NCI-H526 treated with DMSO at 0.1 percent for 48 hours (cell line): ENCODE measurements at regions not wholly inside any gene's neighbourhood (a gene's known extent, or its start where the extent isn't known, plus 50 kb on each side); places are given as distances from the start of the nearest gene placed in this dataset.

Experiments used
- DNase-seq: peaks from one replicate; lab custom pipeline; 2025; lab: John Stamatoyannopoulos, UW

DNA sequence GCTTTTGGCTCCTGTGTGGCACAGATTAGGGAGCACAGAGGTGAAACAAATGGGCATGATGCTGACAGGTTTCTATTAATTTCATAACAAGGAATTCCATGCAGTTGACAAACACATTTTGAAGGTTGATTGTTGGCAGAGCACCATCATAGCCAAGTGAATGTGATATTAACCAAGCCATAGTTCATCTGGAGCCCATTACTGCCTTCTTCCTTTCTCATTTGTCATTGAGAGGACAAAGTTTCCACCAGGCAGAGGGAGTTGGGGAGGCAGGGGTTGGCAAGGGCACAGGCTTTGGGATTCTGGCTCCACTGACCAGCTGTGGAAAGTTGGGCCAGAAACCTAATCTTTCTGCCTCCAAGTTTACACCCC, 325.2 kb downstream of the MFSD1 start:
- DNase-seq, result no peak

GRCh38 chr3:159128628-159129027, 326.8 kb downstream of the MFSD1 start:
- DNase-seq, result no peak

DNA sequence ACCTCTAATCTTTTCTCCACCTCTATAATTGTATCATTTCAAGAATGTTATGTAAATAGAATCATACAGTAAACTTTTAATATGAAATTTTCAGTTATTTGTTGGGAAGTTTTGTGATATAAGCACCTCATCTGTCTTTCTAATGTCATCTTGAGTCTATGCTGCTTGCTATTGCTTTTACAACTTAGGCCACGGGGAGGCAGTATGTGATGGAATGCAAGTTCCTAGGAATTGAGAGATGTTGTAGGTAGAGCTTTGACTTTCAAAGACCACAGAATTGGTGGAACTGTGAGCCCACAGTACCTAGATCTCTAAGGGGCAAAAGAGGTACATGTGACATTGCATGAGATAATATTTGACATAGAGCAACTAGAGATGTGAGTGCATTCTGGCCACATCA, 328.3 kb downstream of the MFSD1 start:
- no peak for DNase-seq

- DNase-seq, result no peak
Observed at GRCh38 chr3:159131376-159131775, 329.5 kb downstream of the MFSD1 start.

DNA sequence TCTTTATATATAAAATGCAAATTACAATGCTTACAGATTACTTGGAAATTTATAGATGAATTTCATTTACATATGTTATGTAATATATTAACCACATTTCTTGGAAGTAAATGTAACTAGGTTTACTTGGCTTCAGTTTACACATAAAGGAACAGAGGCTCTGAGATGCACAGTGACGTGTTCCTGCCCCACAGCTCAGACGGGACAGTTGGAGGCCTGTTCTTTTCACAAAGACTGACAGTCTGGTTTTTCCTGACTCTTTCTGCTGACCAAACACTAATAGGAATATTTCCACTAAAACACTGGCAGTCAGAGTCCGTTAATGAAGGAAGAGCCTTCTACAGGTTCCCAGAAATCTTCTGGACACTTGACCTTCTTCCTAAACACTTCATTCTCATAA, 336.1 kb downstream of the MFSD1 start:
- no peak for DNase-seq

DNA sequence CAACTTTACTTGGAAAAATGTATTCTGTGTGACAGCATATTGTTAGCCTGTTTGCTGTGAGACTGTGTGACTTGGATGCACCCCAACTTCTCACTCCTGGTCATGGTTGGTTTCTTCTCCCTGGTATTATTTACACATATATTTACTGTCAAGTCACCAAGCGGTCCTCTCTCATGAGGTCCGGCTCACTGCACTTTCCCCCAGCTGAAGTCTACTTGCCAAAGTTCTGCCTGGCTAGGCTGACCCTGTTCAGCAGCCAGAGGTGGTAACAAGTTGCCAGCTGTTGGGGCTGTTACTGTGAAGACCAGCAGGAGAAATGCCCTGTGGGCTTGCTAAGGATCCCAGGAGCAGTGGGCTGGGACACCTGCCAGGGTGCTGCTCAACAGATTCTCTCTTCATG, 337.5 kb downstream of the MFSD1 start:
- DNase-seq, result no peak

DNA sequence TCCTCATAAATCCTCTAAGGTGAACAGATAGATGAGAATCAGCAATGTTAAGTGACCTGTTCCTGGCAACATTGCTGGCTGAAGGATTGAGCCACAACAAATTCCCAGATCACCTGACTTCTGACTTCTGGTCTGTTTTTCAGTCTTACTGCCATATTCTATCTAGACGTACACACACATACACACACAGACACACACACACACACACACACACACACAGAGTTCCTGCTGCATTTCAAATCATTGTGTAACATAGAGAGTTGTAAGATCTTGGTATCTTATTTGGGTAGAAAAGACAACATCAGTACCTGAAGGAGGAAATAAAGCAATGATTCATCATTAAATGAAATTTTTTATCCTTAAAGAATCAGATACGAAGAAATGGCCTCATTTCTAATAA, 342.6 kb downstream of the MFSD1 start:
- DNase-seq, result no peak

DNA sequence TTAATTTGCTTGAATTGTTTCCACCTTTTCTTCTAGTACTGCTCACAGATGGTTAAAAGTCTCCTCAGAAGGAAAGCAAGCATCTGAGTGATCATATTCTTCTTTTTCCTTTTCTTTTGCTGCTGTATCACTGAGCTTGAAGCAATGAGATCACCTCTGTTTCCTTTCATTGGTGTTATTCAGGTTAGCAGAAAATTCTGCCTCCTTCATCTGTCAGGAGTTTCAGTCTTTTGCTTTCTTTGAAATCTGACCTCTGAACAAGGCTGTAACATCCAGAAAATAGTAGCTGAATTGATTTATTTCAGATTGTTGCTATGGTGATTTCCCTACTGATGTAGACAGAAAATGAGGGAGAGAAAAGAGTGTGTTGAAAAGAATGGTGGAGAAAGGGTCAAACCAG, 343.0 kb downstream of the MFSD1 start:
- no peak for DNase-seq

DNA sequence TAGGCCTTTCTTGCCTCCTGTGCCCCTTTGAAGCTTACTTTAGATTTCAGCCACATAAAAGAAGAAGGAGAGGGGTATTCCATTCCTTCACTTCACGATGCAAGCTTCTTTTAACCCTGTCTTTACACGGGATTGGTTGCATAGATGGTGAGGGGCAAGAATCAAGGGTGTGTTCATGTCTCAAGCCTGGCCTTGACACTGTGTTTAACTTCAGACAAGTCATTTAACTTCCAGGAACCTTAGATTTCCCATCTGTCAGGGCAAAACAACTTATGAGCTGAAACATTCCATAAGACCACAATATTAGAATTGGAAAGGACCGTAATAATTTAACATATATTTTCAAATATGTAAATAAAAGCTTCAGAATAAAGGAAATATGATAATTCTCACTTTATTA, 344.5 kb downstream of the MFSD1 start:
- DNase-seq, result no peak

- DNase-seq, result no peak
Observed at GRCh38 chr3:159146856-159147435, 345.1 kb downstream of the MFSD1 start.

DNA sequence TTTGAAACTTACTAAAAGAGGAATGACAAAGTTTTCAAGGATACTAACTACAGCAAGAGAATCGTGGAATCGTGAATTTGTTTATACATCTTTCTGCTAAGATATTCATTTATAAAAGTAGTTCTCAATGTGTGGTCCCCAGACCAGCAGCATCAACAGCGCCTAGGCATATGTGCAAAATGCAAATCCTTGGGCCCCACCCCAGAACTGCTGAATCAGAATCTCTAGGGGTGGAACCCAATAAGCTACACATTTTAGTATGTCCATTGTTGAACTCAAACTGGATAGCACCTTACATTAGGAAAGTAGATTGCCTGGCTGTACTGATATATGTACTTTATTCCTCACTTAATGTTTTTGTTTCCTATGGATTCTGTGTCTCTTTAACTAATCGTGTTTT, 346.0 kb downstream of the MFSD1 start:
- DNase-seq, result no peak

GRCh38 chr3:159148466-159148865, 346.6 kb downstream of the MFSD1 start:
- DNase-seq, result no peak

DNA sequence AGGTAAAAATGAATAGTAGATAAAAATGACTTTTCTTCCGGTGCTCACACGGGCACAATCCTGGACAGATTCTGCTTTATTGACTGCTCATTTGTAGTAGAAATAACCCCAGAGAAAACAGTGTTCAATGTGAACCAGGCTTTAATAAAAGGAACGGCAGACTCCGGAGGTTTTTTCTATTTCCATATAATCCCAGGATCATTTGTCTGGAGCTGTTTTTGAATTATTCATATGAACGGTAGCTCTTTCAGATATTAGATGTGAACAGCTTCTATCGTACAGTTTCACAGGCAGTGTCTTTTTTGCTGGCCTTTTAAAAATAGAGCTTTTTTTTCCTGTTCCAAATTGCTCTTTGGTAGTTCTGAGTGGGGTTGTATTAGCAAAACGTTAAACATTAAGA, 347.3 kb downstream of the MFSD1 start:
- no peak for DNase-seq

DNA sequence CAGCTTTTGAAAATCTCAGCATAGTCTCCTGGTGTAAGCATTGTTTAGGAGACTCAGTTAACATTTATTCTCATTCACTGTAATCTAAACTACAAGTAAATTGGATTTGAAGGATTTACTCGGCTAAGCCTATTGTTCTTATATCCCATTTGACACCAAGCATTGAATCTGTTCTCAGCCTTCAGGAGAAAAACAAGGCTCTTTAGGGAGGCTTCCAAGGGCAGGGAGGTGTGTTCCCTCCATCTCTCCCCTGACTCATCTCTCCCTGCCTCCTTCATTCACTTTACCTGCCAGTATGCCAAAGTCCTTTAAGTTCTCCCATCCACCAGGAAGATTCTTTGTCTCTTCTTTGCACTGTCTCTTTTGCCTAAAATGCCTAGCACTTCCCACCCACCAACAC, 347.8 kb downstream of the MFSD1 start:
- DNase-seq, result no peak

GRCh38 chr3:159150180-159150579, 348.3 kb downstream of the MFSD1 start:
- DNase-seq, result no peak

DNA sequence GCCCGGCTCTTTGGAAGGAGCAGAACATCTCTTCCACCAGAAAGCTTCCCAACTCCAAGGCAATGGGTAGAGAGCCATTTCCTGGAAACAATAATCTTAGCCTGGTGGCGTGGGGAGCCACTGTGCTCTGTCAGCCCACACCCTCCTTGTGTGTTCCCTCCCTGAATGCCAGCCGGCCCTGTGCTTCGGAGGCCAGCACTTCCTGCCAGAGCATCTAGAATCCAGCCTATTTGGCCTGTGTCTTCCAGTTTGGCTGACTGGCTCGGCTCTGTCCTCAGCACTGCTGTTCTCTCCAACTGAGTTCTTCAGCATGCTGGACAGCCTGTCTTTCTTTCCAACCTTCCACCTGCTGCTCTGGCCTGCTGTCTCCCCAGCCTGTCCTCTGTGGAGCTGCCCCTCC, 349.3 kb downstream of the MFSD1 start:
- no peak for DNase-seq

GRCh38 chr3:159157275-159157674, 355.4 kb downstream of the MFSD1 start:
- DNase-seq, result no peak

DNA sequence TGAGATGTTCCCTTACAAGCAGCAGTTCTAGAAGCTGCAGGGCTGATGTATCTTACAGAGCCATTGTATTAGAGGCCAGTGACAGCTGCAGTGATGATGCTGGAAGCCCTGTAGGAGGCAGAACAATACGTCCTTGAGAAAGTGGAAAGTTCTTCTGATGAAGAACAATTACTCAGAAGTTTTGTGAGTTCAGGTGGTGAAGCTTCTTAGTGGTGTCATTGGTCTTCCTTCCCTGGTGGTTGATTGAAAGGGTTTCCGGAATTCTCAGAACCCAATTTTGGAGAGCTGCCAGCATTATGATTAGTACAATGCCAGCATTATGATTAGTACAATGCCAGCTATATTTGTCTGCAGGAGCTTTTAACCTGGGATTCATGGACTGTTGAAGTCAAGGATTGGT, 356.4 kb downstream of the MFSD1 start:
- no peak for DNase-seq

GRCh38 chr3:159158801-159159200, 356.9 kb downstream of the MFSD1 start:
- DNase-seq, result no peak

DNA sequence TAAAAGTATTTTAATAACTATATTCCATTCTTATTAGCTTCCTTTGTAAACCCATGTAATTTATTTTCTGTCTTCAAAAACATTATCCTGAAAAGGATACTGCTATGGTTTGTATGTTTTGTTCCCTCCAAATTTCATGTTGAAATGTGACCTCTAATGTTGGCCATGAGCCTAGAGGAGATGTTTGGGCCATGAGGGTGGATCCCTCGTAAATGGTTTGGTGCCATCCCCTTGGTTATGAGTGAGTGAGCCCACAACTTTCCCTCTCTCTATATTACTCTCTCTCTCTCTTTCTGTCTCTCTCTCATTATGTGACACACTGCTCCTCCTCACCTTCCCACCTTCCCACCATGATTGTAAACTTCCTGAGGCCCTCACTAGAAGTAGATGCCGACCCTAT, 357.7 kb downstream of the MFSD1 start:
- no peak for DNase-seq

DNA sequence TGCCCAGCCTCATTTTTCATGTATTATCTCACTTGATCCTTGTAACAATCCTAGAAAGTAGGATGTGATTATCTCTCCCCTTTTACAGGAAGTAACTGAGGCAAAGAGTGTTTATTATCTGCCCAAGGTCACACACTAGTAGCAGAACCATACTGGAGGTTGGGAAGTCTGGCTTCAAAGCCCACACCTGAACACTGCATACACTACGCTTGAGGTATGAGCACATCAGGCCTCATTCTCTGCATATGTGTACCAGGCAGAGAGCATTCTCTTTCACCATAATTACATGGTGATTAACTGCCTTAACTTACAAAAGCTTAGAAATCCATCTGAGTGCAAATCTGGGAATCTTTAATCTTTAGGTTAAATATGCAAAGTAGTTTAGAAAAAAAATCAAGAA, 361.8 kb downstream of the MFSD1 start:
- no peak for DNase-seq

DNA sequence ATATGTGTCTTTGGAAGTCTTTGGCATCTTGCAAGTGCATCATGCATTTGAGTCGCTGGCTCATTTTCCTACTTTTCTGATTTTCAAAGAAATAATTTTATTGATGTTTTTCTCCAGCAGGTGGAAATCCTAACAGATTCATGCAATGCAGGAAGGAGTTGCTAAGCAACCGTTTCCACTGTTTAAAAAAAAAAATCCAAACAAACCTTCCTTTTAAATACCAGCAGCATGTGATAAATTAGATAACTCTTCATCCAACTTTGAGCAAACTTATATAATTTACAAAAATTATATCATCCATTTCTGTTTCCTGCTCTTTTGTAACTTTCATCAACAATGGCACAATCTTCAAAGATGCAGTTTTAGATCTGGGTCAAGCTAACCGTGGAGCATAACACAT, 364.1 kb downstream of the MFSD1 start:
- no peak for DNase-seq

DNA sequence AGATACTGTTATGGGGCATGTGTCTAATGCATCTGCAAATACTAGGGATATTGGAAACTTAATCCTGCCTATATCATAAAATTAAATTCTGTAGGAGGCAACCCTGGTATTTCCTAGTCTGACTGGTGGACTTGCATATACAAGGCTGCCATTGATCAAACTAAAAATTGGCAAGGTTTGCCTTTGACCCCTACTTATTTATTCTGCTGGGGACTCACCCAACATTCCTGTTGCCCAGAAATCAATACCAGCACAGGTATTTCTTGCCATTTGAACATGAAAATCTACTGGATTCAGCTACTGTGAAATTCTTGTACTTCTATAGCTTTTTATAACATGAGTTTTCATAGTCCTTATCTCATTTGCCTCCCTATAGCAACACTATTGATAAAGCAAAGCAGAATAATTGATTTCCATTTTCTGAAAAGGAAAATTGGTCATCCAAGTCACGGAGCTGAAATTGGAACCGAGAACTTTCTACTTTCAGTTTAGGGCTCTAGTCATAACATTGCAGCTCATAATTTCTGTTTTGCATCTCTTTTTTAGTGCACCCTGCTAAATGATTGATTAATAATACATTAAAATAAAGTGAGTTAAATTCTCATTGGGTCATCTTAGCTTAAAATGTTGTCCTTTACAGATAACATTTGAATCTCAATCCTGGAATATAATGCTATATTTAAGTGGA, 365.2 kb downstream of the MFSD1 start:
- DNase-seq, result no peak

- DNase-seq, result no peak
Observed at GRCh38 chr3:159168788-159169187, 366.9 kb downstream of the MFSD1 start.
